K562 (cell line): ENCODE measurements at regions not wholly inside any gene's neighbourhood (a gene's known extent, or its start where the extent isn't known, plus 50 kb on each side); places are given as distances from the start of the nearest gene placed in this dataset.

ENCODE experiments used
- ETV5 ChIP-seq: sonication (generic); formaldehyde crosslinking; IDR thresholded peaks from 2 replicates; pipeline ENCODE4 v1.4.0; 2020; ENCODE audit warnings: low read depth, mild to moderate bottlenecking, missing genetic modification reagents
- FOSL1 ChIP-seq: fragments of 200-800 bp; sonication (Bioruptor generic); conservative IDR thresholded peaks from 2 replicates; pipeline ENCODE4 v1.6.1; 2016; ENCODE audit warnings: missing genetic modification characterization, missing compliant biosample characterization
- TGIF2 ChIP-seq: sonication (generic); formaldehyde crosslinking; IDR thresholded peaks from 2 replicates; pipeline ENCODE4 v1.8.1; 2022; ENCODE audit warnings: mild to moderate bottlenecking, missing genetic modification reagents, moderate library complexity

GRCh38 chr6:82458705-82459104 is 95.1 kb downstream of the TPBG start:
- TF ChIP-seq FOSL1 (tag) (no peak), TGIF2 (CRISPR knock-in tag) (no peak), ETV5 (CRISPR knock-in tag) (no peak)
